ENCODE measurements at regions not wholly inside any gene's neighbourhood (a gene's known extent, or its start where the extent isn't known, plus 50 kb on each side); places are given as distances from the start of the nearest gene placed in this dataset.

DNA sequence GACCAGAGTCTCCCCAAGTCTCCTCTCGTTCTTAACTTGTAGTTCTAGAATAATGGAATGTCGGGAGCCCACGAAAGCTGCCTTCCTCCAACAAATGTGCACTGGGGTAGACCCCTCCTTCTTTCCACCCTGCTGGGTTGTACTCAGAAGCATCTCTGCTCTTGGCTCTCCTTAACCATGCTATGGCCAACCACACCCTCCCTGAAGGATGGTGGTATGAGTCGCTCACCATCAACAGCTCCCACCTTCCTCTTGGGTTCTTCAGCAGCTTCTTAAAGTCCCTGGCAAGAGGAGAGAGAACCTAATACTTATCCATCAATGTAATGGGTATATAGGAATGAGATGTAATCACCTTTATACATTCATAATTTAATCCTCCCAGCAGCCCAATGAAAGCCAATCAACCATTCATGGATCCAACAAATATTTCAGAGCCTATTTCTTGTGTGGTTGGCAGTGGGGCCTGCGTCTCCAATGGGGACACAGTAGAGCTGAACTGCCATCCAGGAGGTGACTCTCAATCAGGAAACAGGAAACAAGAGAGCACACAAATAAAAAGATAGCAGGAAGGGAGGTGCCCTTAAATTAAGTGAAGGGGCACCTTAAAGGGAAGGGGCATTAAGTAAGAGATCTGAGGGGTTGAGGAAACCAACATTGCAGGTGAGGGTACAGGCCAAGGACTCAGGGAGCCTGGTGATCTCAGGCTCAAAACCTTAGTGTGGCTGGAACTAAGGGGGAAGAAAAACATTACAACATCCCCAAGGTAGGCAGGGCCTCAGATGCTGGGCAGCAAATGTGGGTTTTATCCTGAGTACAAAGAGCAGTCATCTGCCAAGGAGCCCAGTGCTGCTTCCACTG is 64.4 kb upstream of the ETS2 start (continued):
- TF ChIP-seq JUND (IDR thresholded peaks at IDR 0.05) = no peak

DNA sequence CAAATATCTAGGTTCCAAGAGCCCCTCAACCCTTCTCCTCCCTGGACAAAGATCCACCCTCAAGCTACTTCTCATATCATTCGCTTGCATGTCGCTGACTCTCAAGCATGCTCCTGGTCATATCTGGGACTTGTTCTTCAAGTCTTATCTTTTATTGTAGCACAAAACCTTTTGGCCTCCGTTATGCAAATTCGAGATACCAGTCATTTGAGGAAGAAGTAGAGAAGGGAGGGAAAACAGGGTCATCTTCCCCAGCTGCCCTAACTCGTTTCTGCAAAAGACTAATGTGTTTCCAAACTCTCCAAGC is 63.8 kb upstream of the ETS2 start:
- TF ChIP-seq RXRA (IDR thresholded peaks at IDR 0.05) = no peak
- peaks cover 0 to 2% (median 0%) of the 10 kb centered on the region in 4 donors for H3K4me1 ChIP-seq (ENCODE audit: control insufficient read depth in 4 of 4, insufficient read depth in 4 of 4, low read length in 3 of 4)
- 81% methylated on average over 5 of the region's 5 CpGs for WGBS
- DNase-seq (ENCODE audit: low spot score) = no peak
- H3K4me3 ChIP-seq (ENCODE audit: low read depth in 1 of 3, low read length in 3 of 3) = no peak overlapping the region
- H3K36me3 ChIP-seq (ENCODE audit: control insufficient read depth in 4 of 4, insufficient read depth in 3 of 4, low read depth in 1 of 4, low read length in 3 of 4) = no peaks in the 10 kb centered on the region
- H3K27ac ChIP-seq (ENCODE audit: low read depth in 1 of 2, low read length in 2 of 2) = no peak overlapping the region
- H3K9me3 ChIP-seq (ENCODE audit: control insufficient read depth in 4 of 4, low read length in 3 of 4) = no peaks in the 10 kb centered on the region
- H3K9ac ChIP-seq (ENCODE audit: low read depth in 1 of 2, low read length in 2 of 2) = no peak overlapping the region
- H3K27me3 ChIP-seq (ENCODE audit: control insufficient read depth in 4 of 4, insufficient read depth in 4 of 4, low read length in 3 of 4) = no peaks in the 10 kb centered on the region

DNA sequence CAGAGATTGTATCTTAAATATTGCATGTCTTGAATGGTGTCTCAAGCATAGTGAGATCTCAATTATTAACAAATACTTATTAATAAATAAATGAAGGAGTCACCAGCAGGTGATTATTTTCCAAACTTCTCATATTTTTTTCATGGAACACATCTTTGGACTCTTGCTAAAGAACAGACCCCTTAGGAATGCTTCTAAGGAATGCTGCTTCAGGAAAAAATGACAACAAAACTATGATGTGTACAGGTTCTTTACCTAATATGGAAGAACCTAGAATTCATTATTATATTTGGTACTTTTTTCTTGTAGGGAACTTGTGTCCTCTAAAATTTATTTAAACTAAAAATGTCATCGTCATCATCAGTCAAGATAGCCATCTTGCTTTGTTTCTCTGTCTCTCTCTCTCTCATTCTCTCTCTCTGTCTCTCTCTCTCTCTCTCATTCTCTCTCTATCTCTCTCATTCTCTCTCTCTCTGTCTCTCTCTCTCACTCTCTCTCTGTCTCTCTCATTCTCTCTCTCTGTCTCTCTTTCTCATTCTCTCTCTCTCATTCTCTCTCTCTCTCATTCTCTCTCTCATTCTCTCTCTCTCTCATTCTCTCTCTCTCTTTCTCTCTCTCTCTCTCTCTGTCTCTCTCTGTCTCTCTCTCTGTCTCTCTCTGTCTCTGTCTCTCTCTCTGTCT is 63.0 kb upstream of the ETS2 start:
- Histone ChIP-seq H3K4me1 (ENCODE audit: control insufficient read depth in 4 of 4, insufficient read depth in 4 of 4, low read length in 3 of 4) (peaks cover 0 to 2% (median 0%) of the 10 kb centered on the region in 4 donors), H3K9me3 (ENCODE audit: control insufficient read depth in 4 of 4, low read length in 3 of 4) (peaks cover 0 to 4% (median 0%) of the 10 kb centered on the region in 4 donors), H3K27me3 (ENCODE audit: control insufficient read depth in 4 of 4, insufficient read depth in 4 of 4, low read length in 3 of 4) (no peaks in the 10 kb centered on the region), H3K9ac (ENCODE audit: low read depth in 1 of 2, low read length in 2 of 2) (no peak overlapping the region), H3K36me3 (ENCODE audit: control insufficient read depth in 4 of 4, insufficient read depth in 3 of 4, low read depth in 1 of 4, low read length in 3 of 4) (no peaks in the 10 kb centered on the region), H3K4me3 (ENCODE audit: low read depth in 1 of 3, low read length in 3 of 3) (no peak overlapping the region), H3K27ac (ENCODE audit: low read depth in 1 of 2, low read length in 2 of 2) (no peak overlapping the region)
- TF ChIP-seq JUND (IDR thresholded peaks at IDR 0.05) = no peak
- no peak for TF ChIP-seq FOXA2 (IDR thresholded peaks at IDR 0.05)
- no peak for TF ChIP-seq YY1 (IDR thresholded peaks at IDR 0.05)
- TF ChIP-seq RXRA (IDR thresholded peaks at IDR 0.05) = no peak
- no peak for TF ChIP-seq TAF1 (conservative IDR thresholded peaks at IDR 0.05)
- TF ChIP-seq, protein P1, sequence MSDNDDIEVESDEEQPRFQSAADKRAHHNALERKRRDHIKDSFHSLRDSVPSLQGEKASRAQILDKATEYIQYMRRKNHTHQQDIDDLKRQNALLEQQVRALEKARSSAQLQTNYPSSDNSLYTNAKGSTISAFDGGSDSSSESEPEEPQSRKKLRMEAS (IDR thresholded peaks at IDR 0.05) = no peak
- 96% methylated on average over 1 of the region's 1 CpG for WGBS
- no peak for DNase-seq (ENCODE audit: low spot score)

DNA sequence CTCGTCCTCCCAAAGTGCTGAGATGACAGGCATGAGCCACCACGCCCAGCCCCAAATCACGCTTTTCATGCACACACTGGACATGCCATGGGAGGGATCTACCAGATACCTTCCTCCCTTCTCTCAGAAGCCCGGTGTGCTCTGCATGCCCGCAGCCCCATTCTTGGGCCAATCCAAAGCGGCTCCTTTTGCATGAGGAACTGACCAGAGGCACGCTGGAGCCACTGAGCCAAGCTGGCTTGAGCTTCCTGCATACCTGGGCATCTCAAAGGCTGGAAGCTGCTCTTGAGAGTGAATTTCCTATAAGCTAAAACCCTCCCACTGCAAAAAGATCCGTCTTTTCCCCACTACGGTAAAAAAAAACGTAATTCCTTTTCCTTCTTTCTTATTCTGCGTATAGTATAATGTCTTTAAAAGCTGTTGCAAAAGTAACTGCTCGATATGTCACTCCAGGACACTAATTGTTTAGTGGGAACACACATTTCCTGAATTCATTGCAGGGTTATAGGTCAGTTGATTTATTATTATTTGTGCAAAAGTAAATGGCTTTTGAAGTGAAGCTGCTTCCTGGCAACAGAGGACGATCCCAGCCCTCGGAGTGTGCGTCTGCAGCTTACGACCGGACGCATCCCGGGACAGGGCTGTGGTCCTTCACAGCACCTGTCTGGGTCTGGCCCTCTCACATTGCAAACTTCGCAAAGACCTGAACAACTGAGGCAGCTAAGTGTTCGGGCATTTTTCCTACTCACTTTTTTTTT is 61.8 kb upstream of the ETS2 start:
- TF ChIP-seq, protein P2, sequence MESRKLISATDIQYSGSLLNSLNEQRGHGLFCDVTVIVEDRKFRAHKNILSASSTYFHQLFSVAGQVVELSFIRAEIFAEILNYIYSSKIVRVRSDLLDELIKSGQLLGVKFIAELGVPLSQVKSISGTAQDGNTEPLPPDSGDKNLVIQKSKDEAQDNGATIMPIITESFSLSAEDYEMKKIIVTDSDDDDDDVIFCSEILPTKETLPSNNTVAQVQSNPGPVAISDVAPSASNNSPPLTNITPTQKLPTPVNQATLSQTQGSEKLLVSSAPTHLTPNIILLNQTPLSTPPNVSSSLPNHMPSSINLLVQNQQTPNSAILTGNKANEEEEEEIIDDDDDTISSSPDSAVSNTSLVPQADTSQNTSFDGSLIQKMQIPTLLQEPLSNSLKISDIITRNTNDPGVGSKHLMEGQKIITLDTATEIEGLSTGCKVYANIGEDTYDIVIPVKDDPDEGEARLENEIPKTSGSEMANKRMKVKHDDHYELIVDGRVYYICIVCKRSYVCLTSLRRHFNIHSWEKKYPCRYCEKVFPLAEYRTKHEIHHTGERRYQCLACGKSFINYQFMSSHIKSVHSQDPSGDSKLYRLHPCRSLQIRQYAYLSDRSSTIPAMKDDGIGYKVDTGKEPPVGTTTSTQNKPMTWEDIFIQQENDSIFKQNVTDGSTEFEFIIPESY (IDR thresholded peaks at IDR 0.05) = no peak
- no peak for TF ChIP-seq JUND (IDR thresholded peaks at IDR 0.05)
- TF ChIP-seq TAF1 (conservative IDR thresholded peaks at IDR 0.05) = no peak
- TF ChIP-seq NR2F2 (IDR thresholded peaks at IDR 0.05) = peak; percentile 83
- TF ChIP-seq, protein P3, sequence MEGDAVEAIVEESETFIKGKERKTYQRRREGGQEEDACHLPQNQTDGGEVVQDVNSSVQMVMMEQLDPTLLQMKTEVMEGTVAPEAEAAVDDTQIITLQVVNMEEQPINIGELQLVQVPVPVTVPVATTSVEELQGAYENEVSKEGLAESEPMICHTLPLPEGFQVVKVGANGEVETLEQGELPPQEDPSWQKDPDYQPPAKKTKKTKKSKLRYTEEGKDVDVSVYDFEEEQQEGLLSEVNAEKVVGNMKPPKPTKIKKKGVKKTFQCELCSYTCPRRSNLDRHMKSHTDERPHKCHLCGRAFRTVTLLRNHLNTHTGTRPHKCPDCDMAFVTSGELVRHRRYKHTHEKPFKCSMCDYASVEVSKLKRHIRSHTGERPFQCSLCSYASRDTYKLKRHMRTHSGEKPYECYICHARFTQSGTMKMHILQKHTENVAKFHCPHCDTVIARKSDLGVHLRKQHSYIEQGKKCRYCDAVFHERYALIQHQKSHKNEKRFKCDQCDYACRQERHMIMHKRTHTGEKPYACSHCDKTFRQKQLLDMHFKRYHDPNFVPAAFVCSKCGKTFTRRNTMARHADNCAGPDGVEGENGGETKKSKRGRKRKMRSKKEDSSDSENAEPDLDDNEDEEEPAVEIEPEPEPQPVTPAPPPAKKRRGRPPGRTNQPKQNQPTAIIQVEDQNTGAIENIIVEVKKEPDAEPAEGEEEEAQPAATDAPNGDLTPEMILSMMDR (IDR thresholded peaks at IDR 0.05; ENCODE audit: low read depth, low read length, missing input control) = no peak
- no peak for TF ChIP-seq RXRA (IDR thresholded peaks at IDR 0.05)
- Histone ChIP-seq H3K4me1 (ENCODE audit: control insufficient read depth in 4 of 4, insufficient read depth in 4 of 4, low read length in 3 of 4) (peaks cover 0 to 6% (median 2%) of the 10 kb centered on the region in 4 donors), H3K36me3 (ENCODE audit: control insufficient read depth in 4 of 4, insufficient read depth in 3 of 4, low read depth in 1 of 4, low read length in 3 of 4) (no peaks in the 10 kb centered on the region), H3K9ac (ENCODE audit: low read depth in 1 of 2, low read length in 2 of 2) (no peak overlapping the region), H3K4me3 (ENCODE audit: low read depth in 1 of 3, low read length in 3 of 3) (no peak overlapping the region), H3K9me3 (ENCODE audit: control insufficient read depth in 4 of 4, low read length in 3 of 4) (peaks cover 0 to 4% (median 0%) of the 10 kb centered on the region in 4 donors), H3K27me3 (ENCODE audit: control insufficient read depth in 4 of 4, insufficient read depth in 4 of 4, low read length in 3 of 4) (no peaks in the 10 kb centered on the region), H3K27ac (ENCODE audit: low read depth in 1 of 2, low read length in 2 of 2) (no peak overlapping the region)
- no peak for DNase-seq (ENCODE audit: low spot score)
- 82% methylated on average over 21 of the region's 21 CpGs for WGBS

Measured in liver (tissue), 8 donors.